H9 (cell line): ENCODE measurements at regions not wholly inside any gene's neighbourhood (a gene's known extent, or its start where the extent isn't known, plus 50 kb on each side); places are given as distances from the start of the nearest gene placed in this dataset.

Source experiments
- DNase-seq: peaks from one replicate; pipeline ENCODE4 v3.0.0-alpha.2; 2017
- H2AFZ ChIP-seq: one replicate; pipeline ENCODE4 v1.6.1; 2013; ENCODE audit warnings: mild to moderate bottlenecking, low read length, control low read depth, moderate library complexity
- H2AK5ac ChIP-seq: 2 replicates; pipeline ENCODE4 v1.6.1; 2013; ENCODE audit warnings: low read length, control low read depth, mixed read lengths; ENCODE audit not compliant: insufficient read length
- H2BK120ac ChIP-seq: one replicate; pipeline ENCODE4 v1.6.1; 2013; ENCODE audit warnings: low read depth, mild to moderate bottlenecking, low read length, control low read depth, inconsistent platforms; ENCODE audit not compliant: poor library complexity, severe bottlenecking
- H2BK12ac ChIP-seq: 2 replicates; pipeline ENCODE4 v1.6.1; 2013; ENCODE audit warnings: low read length, control low read depth, mixed read lengths, low read depth; ENCODE audit not compliant: insufficient read length
- H2BK15ac ChIP-seq: 2 replicates; pipeline ENCODE4 v1.6.1; 2013; ENCODE audit warnings: low read depth, low read length, control low read depth
- H2BK20ac ChIP-seq: one replicate; pipeline ENCODE4 v1.6.1; 2013; ENCODE audit warnings: low read depth, mild to moderate bottlenecking, low read length, control low read depth, inconsistent platforms; ENCODE audit not compliant: poor library complexity, severe bottlenecking
- H2BK5ac ChIP-seq: 2 replicates; pipeline ENCODE4 v1.6.1; 2013; ENCODE audit warnings: low read length, control low read depth, mixed read lengths; ENCODE audit not compliant: insufficient read length
- H3K14ac ChIP-seq: 2 replicates; pipeline ENCODE4 v1.6.1; 2013; ENCODE audit warnings: low read length, control low read depth; ENCODE audit not compliant: insufficient read depth
- H3K18ac ChIP-seq: 2 replicates; pipeline ENCODE4 v1.6.1; 2013; ENCODE audit warnings: low read depth, mild to moderate bottlenecking, mixed read lengths, low read length, control low read depth; ENCODE audit not compliant: insufficient read length
- H3K23ac ChIP-seq: 2 replicates; pipeline ENCODE4 v1.6.1; 2013; ENCODE audit warnings: low read length, control low read depth, mixed read lengths, low read depth; ENCODE audit not compliant: insufficient read length
- H3K23me2 ChIP-seq: 2 replicates; pipeline ENCODE4 v1.6.1; 2013; ENCODE audit warnings: low read depth, mild to moderate bottlenecking, mixed read lengths, low read length, control low read depth; ENCODE audit not compliant: insufficient read length, poor library complexity, severe bottlenecking
- H3K27ac ChIP-seq: 2 replicates; pipeline ENCODE4 v1.5.1; 2013; ENCODE audit warnings: low read length, control low read depth, mixed read lengths, low read depth; ENCODE audit not compliant: insufficient read length
- H3K27me3 ChIP-seq: 2 replicates; pipeline ENCODE4 v1.6.1; 2013; ENCODE audit warnings: low read length, control low read depth, inconsistent platforms; ENCODE audit not compliant: insufficient read depth
- H3K4ac ChIP-seq: 2 replicates; pipeline ENCODE4 v1.6.1; 2013; ENCODE audit warnings: low read depth, mild to moderate bottlenecking, control low read depth, inconsistent platforms, low read length, moderate library complexity
- H3K4me1 ChIP-seq: 2 replicates; pipeline ENCODE4 v1.6.1; 2013; ENCODE audit warnings: low read length, control low read depth, inconsistent platforms; ENCODE audit not compliant: insufficient read depth
- H3K4me2 ChIP-seq: 2 replicates; pipeline ENCODE4 v1.6.1; 2013; ENCODE audit warnings: low read length, control low read depth, mixed read lengths; ENCODE audit not compliant: insufficient read length, insufficient read depth
- H3K56ac ChIP-seq: 2 replicates; pipeline ENCODE4 v1.6.1; 2013; ENCODE audit warnings: low read depth, mild to moderate bottlenecking, mixed read lengths, low read length, control low read depth; ENCODE audit not compliant: insufficient read length
- H3K79me1 ChIP-seq: 2 replicates; pipeline ENCODE4 v1.6.1; 2013; ENCODE audit warnings: low read depth, mild to moderate bottlenecking, moderate library complexity, low read length, control low read depth, inconsistent platforms; ENCODE audit not compliant: insufficient read depth, poor library complexity, severe bottlenecking
- H3K79me2 ChIP-seq: 2 replicates; pipeline ENCODE4 v1.6.1; 2013; ENCODE audit warnings: low read length, control low read depth, inconsistent platforms; ENCODE audit not compliant: insufficient read depth
- H3K9ac ChIP-seq: 2 replicates; pipeline ENCODE4 v1.6.1; 2013; ENCODE audit warnings: low read length, control low read depth, mixed read lengths; ENCODE audit not compliant: insufficient read length; ENCODE audit errors: extremely low read depth
- H3K9me3 ChIP-seq: one replicate; pipeline ENCODE4 v1.6.1; 2013; ENCODE audit warnings: low read depth, low read length, inconsistent platforms; ENCODE audit not compliant: control insufficient read depth
- H3T11ph ChIP-seq: one replicate; pipeline ENCODE4 v1.6.1; 2013; ENCODE audit warnings: mild to moderate bottlenecking, low read length, control low read depth, inconsistent platforms
- H4K20me1 ChIP-seq: one replicate; pipeline ENCODE4 v1.6.1; 2013; ENCODE audit not compliant: control insufficient read depth, insufficient read length, insufficient read depth
- H4K5ac ChIP-seq: 2 replicates; pipeline ENCODE4 v1.6.1; 2013; ENCODE audit warnings: low read depth, mild to moderate bottlenecking, mixed read lengths, low read length, control low read depth; ENCODE audit not compliant: insufficient read length
- H4K8ac ChIP-seq: replicated peaks from 2 replicates; pipeline ENCODE4 v1.6.1; 2013; ENCODE audit warnings: low read length, control low read depth, mixed read lengths, low read depth; ENCODE audit not compliant: insufficient read length
- H4K91ac ChIP-seq: 2 replicates; pipeline ENCODE4 v1.6.1; 2013; ENCODE audit warnings: low read depth, mild to moderate bottlenecking, moderate library complexity, mixed read lengths, low read length, control low read depth; ENCODE audit not compliant: insufficient read length
- H3K27ac Mint-ChIP-seq, 3 experiments: 2 replicates in 2 of 3; 3 replicates in 1 of 3; pipeline ENCODE4 v1.8.0; 2020 to 2021; ENCODE audit warnings: mixed read lengths in 3 of 3, mild to moderate bottlenecking in 1 of 3, moderate library complexity in 1 of 3
- H3K27me3 Mint-ChIP-seq: 2 replicates; pipeline ENCODE4 v1.8.0; 2021; ENCODE audit warnings: low read depth, mild to moderate bottlenecking, moderate library complexity, mixed read lengths
- H3K36me3 Mint-ChIP-seq, 3 experiments: 2 replicates in 2 of 3; 3 replicates in 1 of 3; pipeline ENCODE4 v1.8.0; 2020 to 2021; ENCODE audit warnings: low read depth in 3 of 3, mixed read lengths in 3 of 3; ENCODE audit not compliant: insufficient read depth in 1 of 3
- H3K4me1 Mint-ChIP-seq, 2 experiments: 2 replicates each; pipeline ENCODE4 v1.8.0; 2020; ENCODE audit warnings: mixed read lengths in 2 of 2
- H3K4me3 Mint-ChIP-seq, 2 experiments: 2 replicates in 1 of 2; 3 replicates in 1 of 2; pipeline ENCODE4 v1.8.0; 2020 to 2021; ENCODE audit warnings: mild to moderate bottlenecking in 2 of 2, mixed read lengths in 2 of 2, moderate library complexity in 1 of 2
- H3K9me3 Mint-ChIP-seq, 2 experiments: 2 replicates in 1 of 2; 3 replicates in 1 of 2; pipeline ENCODE4 v1.8.0; 2020; ENCODE audit warnings: mild to moderate bottlenecking in 2 of 2, mixed read lengths in 2 of 2, moderate library complexity in 1 of 2
- WGBS: extraction: QIAGEN DNeasy Blood & Tissue Kit; methylation state at CpG from one replicate; pipeline ENCODE4 v1.1.7; 2013; ENCODE audit warnings: missing lambda C conversion rate, low lambda C conversion rate, mixed read lengths; ENCODE audit not compliant: insufficient read length; ENCODE audit errors: extremely low coverage; 5-methylcytosine and 5-hydroxymethylcytosine counted together
- TF ChIP-seq, protein P1 (sequence below): fragments of 200-600 bp; sonication (generic); conservative IDR thresholded peaks from 3 replicates; pipeline ENCODE4 v1.8.0; 2021; ENCODE audit warnings: antibody characterized with exemption, mild to moderate bottlenecking

GRCh38 chr11:27194976-27195375 is 154.4 kb downstream of the BBOX1 start:
- H3K27me3 Mint-ChIP-seq = no peaks in the 10 kb centered on the region
- no peaks in the 10 kb centered on the region for H3K4me1 ChIP-seq

More at GRCh38 chr11:27194976-27195375, 154.4 kb downstream of the BBOX1 start:
- Histone ChIP-seq H3K9me3 (no peaks in the 10 kb centered on the region), H2BK15ac (no peak overlapping the region), H2BK5ac (no peak overlapping the region), H3K9ac (no peak overlapping the region), H3K27me3 (no peaks in the 10 kb centered on the region), H3K4me2 (no peak overlapping the region), H2AFZ (no peak overlapping the region), H3K4ac (no peak overlapping the region), H3K79me2 (no peaks in the 10 kb centered on the region), H4K91ac (no peak overlapping the region), H3K23me2 (no peaks in the 10 kb centered on the region), H2AK5ac (no peak overlapping the region), H2BK120ac (no peak overlapping the region), H4K8ac (no peak overlapping the region), H4K5ac (no peak overlapping the region), H3K23ac (no peak overlapping the region), H3T11ph (no peak overlapping the region), H3K14ac (no peak overlapping the region), H3K56ac (no peak overlapping the region), H3K79me1 (no peaks in the 10 kb centered on the region), H3K27ac (no peak overlapping the region), H2BK12ac (no peak overlapping the region), H3K18ac (no peak overlapping the region), H4K20me1 (no peaks in the 10 kb centered on the region), H2BK20ac (no peak overlapping the region)
- H3K4me1 Mint-ChIP-seq = no peaks in the 10 kb centered on the region
- H3K9me3 Mint-ChIP-seq = no peaks in the 10 kb centered on the region
- no CpG with 5 or more reads among the region's 1 CpG for WGBS
- H3K36me3 Mint-ChIP-seq = no peaks in the 10 kb centered on the region
- TF ChIP-seq, protein P1, sequence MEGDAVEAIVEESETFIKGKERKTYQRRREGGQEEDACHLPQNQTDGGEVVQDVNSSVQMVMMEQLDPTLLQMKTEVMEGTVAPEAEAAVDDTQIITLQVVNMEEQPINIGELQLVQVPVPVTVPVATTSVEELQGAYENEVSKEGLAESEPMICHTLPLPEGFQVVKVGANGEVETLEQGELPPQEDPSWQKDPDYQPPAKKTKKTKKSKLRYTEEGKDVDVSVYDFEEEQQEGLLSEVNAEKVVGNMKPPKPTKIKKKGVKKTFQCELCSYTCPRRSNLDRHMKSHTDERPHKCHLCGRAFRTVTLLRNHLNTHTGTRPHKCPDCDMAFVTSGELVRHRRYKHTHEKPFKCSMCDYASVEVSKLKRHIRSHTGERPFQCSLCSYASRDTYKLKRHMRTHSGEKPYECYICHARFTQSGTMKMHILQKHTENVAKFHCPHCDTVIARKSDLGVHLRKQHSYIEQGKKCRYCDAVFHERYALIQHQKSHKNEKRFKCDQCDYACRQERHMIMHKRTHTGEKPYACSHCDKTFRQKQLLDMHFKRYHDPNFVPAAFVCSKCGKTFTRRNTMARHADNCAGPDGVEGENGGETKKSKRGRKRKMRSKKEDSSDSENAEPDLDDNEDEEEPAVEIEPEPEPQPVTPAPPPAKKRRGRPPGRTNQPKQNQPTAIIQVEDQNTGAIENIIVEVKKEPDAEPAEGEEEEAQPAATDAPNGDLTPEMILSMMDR = no peak
- no peak overlapping the region; a peak in 1 of 5 replicates for H3K4me3 Mint-ChIP-seq
- H3K27ac Mint-ChIP-seq = 0 out of 7 replicates have a peak overlapping the region, but pooled peaks of 1 of the 3 experiments have one; percentile 54
- no peak for DNase-seq
